ENCODE measurements at regions not wholly inside any gene's neighbourhood (a gene's known extent, or its start where the extent isn't known, plus 50 kb on each side); places are given as distances from the start of the nearest gene placed in this dataset.

DNA sequence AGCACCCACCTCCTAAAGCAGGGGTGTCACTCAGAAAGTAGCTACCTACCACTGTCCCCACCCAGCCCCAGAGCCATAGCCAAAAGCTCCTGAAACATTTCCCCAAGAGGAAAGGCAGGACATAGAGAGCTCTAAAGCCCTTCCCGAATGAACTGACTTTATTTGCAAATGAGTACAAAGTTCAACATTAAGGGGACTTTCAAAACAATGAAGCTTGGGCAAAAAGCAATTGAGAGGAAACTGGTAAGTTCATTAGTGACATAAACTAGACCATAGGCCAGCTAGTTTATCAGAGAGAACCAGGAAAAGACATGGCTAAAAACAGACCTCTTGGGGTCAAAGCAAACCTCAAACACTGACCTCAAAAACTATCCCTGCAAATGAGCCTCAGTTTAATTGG is 72.7 kb downstream of the IGLL5 start:
- TF ChIP-seq, protein P1, sequence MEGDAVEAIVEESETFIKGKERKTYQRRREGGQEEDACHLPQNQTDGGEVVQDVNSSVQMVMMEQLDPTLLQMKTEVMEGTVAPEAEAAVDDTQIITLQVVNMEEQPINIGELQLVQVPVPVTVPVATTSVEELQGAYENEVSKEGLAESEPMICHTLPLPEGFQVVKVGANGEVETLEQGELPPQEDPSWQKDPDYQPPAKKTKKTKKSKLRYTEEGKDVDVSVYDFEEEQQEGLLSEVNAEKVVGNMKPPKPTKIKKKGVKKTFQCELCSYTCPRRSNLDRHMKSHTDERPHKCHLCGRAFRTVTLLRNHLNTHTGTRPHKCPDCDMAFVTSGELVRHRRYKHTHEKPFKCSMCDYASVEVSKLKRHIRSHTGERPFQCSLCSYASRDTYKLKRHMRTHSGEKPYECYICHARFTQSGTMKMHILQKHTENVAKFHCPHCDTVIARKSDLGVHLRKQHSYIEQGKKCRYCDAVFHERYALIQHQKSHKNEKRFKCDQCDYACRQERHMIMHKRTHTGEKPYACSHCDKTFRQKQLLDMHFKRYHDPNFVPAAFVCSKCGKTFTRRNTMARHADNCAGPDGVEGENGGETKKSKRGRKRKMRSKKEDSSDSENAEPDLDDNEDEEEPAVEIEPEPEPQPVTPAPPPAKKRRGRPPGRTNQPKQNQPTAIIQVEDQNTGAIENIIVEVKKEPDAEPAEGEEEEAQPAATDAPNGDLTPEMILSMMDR (IDR thresholded peaks at IDR 0.05), result no peak
- no peak for TF ChIP-seq POLR2A (IDR thresholded peaks at IDR 0.05)
